ENCODE measurements at regions not wholly inside any gene's neighbourhood (a gene's known extent, or its start where the extent isn't known, plus 50 kb on each side); places are given as distances from the start of the nearest gene placed in this dataset.

GRCh38 chr6:130500693-130501092 lies 134.9 kb downstream of the TMEM200A start:
- TF ChIP-seq SRSF9 (IDR thresholded peaks at IDR 0.05; ENCODE audit: borderline replicate concordance, low read depth, low read length) (no peak), SRF (CRISPR knock-in tag; IDR thresholded peaks at IDR 0.05) (no peak), CTCF (IDR thresholded peaks at IDR 0.05 in 2 of 3, conservative IDR thresholded peaks at IDR 0.05 in 1 of 3; ENCODE audit: insufficient read depth in 2 of 3, low read depth in 1 of 3, low read length in 3 of 3) (no peak), HEY1 (CRISPR knock-in tag; IDR thresholded peaks at IDR 0.05; ENCODE audit: borderline replicate concordance) (no peak), SREBF2 (CRISPR knock-in tag; IDR thresholded peaks at IDR 0.05) (no peak)
